Astrocyte (in vitro differentiated cells and primary cell): ENCODE measurements at regions not wholly inside any gene's neighbourhood (a gene's known extent, or its start where the extent isn't known, plus 50 kb on each side); places are given as distances from the start of the nearest gene placed in this dataset.
"Not testable (repeated sequence)": the region's sequence is repeated elsewhere in the genome, so short reads cannot be mapped to it uniquely, and the experiment has no call there.

Source experiments
- DNase-seq: peaks from one replicate; pipeline ENCODE4 v3.0.0-alpha.2; 2010; ENCODE audit warnings: low read depth
- FAIRE-seq: peaks from 2 replicates; lab custom pipeline; 2011; peaks lifted over from hg19 to GRCh38; lab: Jason Lieb, UNC
- H2AFZ ChIP-seq: 2 replicates; pipeline ENCODE4 v1.6.0; 2012; ENCODE audit warnings: low read depth, low read length, inconsistent platforms
- H3K27ac ChIP-seq: 2 replicates; pipeline ENCODE4 v1.5.1; 2011; ENCODE audit warnings: low read depth, low read length, inconsistent platforms
- H3K27me3 ChIP-seq: 2 replicates; pipeline ENCODE4 v1.6.0; 2011; ENCODE audit warnings: low read length, inconsistent platforms; ENCODE audit not compliant: insufficient read depth
- H3K36me3 ChIP-seq: 2 replicates; pipeline ENCODE4 v1.5.1; 2011; ENCODE audit warnings: low read length, inconsistent platforms; ENCODE audit not compliant: insufficient read depth
- H3K4me1 ChIP-seq: 2 replicates; pipeline ENCODE4 v1.5.1; 2011; ENCODE audit warnings: low read length, inconsistent platforms; ENCODE audit not compliant: insufficient read depth
- H3K4me2 ChIP-seq: 2 replicates; pipeline ENCODE4 v1.6.0; 2012; ENCODE audit warnings: low read length, inconsistent platforms
- H3K4me3 ChIP-seq: 2 replicates; pipeline ENCODE4 v1.5.1; 2011; ENCODE audit warnings: low read depth, mild to moderate bottlenecking, low read length, inconsistent platforms; ENCODE audit not compliant: insufficient read depth
- H3K79me2 ChIP-seq: 2 replicates; pipeline ENCODE4 v1.6.0; 2012; ENCODE audit warnings: mild to moderate bottlenecking, low read length, inconsistent platforms; ENCODE audit not compliant: insufficient read depth
- H3K9ac ChIP-seq: 2 replicates; pipeline ENCODE4 v1.6.0; 2012; ENCODE audit warnings: mild to moderate bottlenecking, low read length, inconsistent platforms
- H3K9me3 ChIP-seq: 2 replicates; pipeline ENCODE4 v1.5.1; 2012; ENCODE audit warnings: low read depth, mild to moderate bottlenecking, low read length, inconsistent platforms; ENCODE audit not compliant: insufficient read depth
- H4K20me1 ChIP-seq: 2 replicates; pipeline ENCODE4 v1.6.0; 2012; ENCODE audit warnings: low read length, inconsistent platforms; ENCODE audit not compliant: insufficient read depth
- H3K27ac Mint-ChIP-seq: one replicate; pipeline ENCODE4 v1.8.0; 2021; ENCODE audit warnings: mild to moderate bottlenecking, mixed read lengths; ENCODE audit not compliant: unreplicated experiment
- H3K27me3 Mint-ChIP-seq: one replicate; pipeline ENCODE4 v1.8.0; 2021; ENCODE audit warnings: low read depth, mixed read lengths; ENCODE audit not compliant: unreplicated experiment
- H3K36me3 Mint-ChIP-seq: one replicate; pipeline ENCODE4 v1.8.0; 2021; ENCODE audit warnings: low read depth, mixed read lengths; ENCODE audit not compliant: unreplicated experiment
- H3K4me1 Mint-ChIP-seq: one replicate; pipeline ENCODE4 v1.8.0; 2021; ENCODE audit warnings: low read depth, mixed read lengths; ENCODE audit not compliant: unreplicated experiment
- H3K4me3 Mint-ChIP-seq: one replicate; pipeline ENCODE4 v1.8.0; 2021; ENCODE audit warnings: mild to moderate bottlenecking, moderate library complexity, mixed read lengths; ENCODE audit not compliant: unreplicated experiment
- H3K9me3 Mint-ChIP-seq: one replicate; pipeline ENCODE4 v1.8.0; 2021; ENCODE audit warnings: mild to moderate bottlenecking, mixed read lengths; ENCODE audit not compliant: unreplicated experiment
- CTCF ChIP-seq: IDR thresholded peaks from 2 replicates; pipeline ENCODE4 v1.5.1; 2011; ENCODE audit warnings: low read depth, mild to moderate bottlenecking, inconsistent platforms, low read length, moderate library complexity; ENCODE audit not compliant: insufficient read depth
- EZH2 ChIP-seq: IDR thresholded peaks from 2 replicates; pipeline ENCODE4 v1.6.1; 2012; ENCODE audit warnings: mild to moderate bottlenecking, low read length, inconsistent platforms; ENCODE audit not compliant: insufficient read depth

DNA sequence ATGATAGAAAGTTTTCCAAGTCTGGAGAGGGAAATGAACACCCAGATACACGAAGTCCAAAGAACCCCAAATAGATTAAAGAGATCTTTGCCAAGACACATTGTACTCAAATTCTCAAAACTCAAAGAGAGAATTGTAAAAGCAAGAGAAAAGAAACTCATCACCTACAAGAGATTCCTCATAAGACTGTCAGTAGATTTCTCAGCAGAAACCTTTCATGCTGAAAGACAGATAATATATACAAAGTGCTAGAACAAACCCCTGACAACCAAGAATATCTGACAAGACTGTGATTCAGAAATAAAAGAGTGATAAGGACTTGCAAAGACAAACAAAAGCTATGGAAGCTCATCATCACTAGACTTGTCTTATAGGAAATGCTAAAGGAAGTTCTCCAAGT is 326.7 kb upstream of the ZNF608 start:
- Histone ChIP-seq H3K79me2 (no peaks in the 10 kb centered on the region), H2AFZ (no peak overlapping the region), H3K4me1 (no peaks in the 10 kb centered on the region), H3K27me3 (no peaks in the 10 kb centered on the region), H3K9ac (no peak overlapping the region), H3K9me3 (no peaks in the 10 kb centered on the region), H4K20me1 (no peaks in the 10 kb centered on the region), H3K4me3 (no peak overlapping the region), H3K27ac (no peak overlapping the region), H3K4me2 (no peak overlapping the region), H3K36me3 (no peaks in the 10 kb centered on the region)
- Mint-ChIP-seq H3K4me1 (no peaks in the 10 kb centered on the region), H3K27ac (no peak overlapping the region), H3K36me3 (no peaks in the 10 kb centered on the region), H3K4me3 (no peak overlapping the region), H3K27me3 (no peaks in the 10 kb centered on the region), H3K9me3 (peaks cover 21% of the 10 kb centered on the region)
- FAIRE-seq (no peak), DNase-seq (no peak)
- no peak for TF ChIP-seq EZH2
- no peak for TF ChIP-seq CTCF

DNA sequence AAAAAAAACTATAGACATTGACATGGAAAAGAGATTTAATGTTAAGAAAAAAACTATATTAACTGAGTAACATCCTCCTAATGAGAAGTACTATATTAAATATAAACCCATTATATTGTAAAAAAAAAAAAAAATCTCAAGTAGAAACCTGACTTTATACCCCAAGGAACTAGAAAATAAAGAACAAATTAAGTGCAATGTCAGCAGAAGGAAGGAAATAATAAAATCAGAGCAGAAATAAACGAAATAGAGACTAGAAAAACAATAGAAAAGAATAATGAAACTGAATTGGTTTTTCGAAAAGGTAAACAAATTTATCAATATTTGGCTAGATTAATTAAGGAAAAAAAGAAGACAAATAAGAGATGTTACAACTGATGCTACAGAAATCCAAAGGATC is 329.1 kb upstream of the ZNF608 start:
- Histone ChIP-seq H3K36me3 (no peaks in the 10 kb centered on the region), H3K4me3 (no peak overlapping the region), H3K27me3 (no peaks in the 10 kb centered on the region), H3K4me2 (no peak overlapping the region), H3K4me1 (no peaks in the 10 kb centered on the region), H3K9me3 (no peaks in the 10 kb centered on the region), H3K27ac (no peak overlapping the region), H4K20me1 (no peaks in the 10 kb centered on the region), H3K9ac (no peak overlapping the region), H3K79me2 (no peaks in the 10 kb centered on the region), H2AFZ (no peak overlapping the region)
- H3K27me3 Mint-ChIP-seq, result no peaks in the 10 kb centered on the region
- peaks cover 19% of the 10 kb centered on the region for H3K9me3 Mint-ChIP-seq
- no peaks in the 10 kb centered on the region for H3K4me1 Mint-ChIP-seq
- H3K27ac Mint-ChIP-seq, result no peak overlapping the region
- no peaks in the 10 kb centered on the region for H3K36me3 Mint-ChIP-seq
- no peak overlapping the region for H3K4me3 Mint-ChIP-seq
- FAIRE-seq (no peak), DNase-seq (no peak)
- TF ChIP-seq CTCF (no peak), EZH2 (no peak)

- not testable (repeated sequence) for H3K9ac ChIP-seq, H3K36me3 ChIP-seq, H3K79me2 ChIP-seq, H3K4me1 Mint-ChIP-seq, FAIRE-seq, H3K4me2 ChIP-seq, H3K27ac Mint-ChIP-seq, H3K27ac ChIP-seq, H4K20me1 ChIP-seq, H3K36me3 Mint-ChIP-seq, H3K4me3 Mint-ChIP-seq, H3K9me3 Mint-ChIP-seq, H3K4me1 ChIP-seq, DNase-seq, H3K27me3 ChIP-seq, H3K4me3 ChIP-seq, H2AFZ ChIP-seq, H3K9me3 ChIP-seq, H3K27me3 Mint-ChIP-seq
These were observed 332.6 kb upstream of the ZNF608 start for GRCh38 chr5:125079028-125079427.
